Bronchial epithelial cell (primary cell): ENCODE measurements at regions not wholly inside any gene's neighbourhood (a gene's known extent, or its start where the extent isn't known, plus 50 kb on each side); places are given as distances from the start of the nearest gene placed in this dataset.

Experiments used
- DNase-seq: peaks from one replicate; pipeline ENCODE4 v3.0.0-alpha.2; 2010; ENCODE audit warnings: low read depth
- FAIRE-seq: peaks from 2 replicates; lab custom pipeline; 2011; peaks lifted over from hg19 to GRCh38; lab: Jason Lieb, UNC
- H3K27me3 ChIP-seq: 2 replicates; pipeline ENCODE4 v1.5.1; 2011; ENCODE audit warnings: low read length; ENCODE audit not compliant: control insufficient read depth, insufficient read depth
- H3K36me3 ChIP-seq: 2 replicates; pipeline ENCODE4 v1.5.1; 2011; ENCODE audit warnings: low read length; ENCODE audit not compliant: control insufficient read depth, insufficient read depth
- H3K4me3 ChIP-seq: 2 replicates; pipeline ENCODE4 v1.5.1; 2011; ENCODE audit warnings: mild to moderate bottlenecking, low read depth, low read length, control low read depth
- TF ChIP-seq, protein P1 (sequence below): IDR thresholded peaks from 2 replicates; pipeline ENCODE4 v1.5.1; 2011; ENCODE audit warnings: mild to moderate bottlenecking, moderate library complexity, low read length, control low read depth, inconsistent platforms; ENCODE audit not compliant: insufficient read depth, severe bottlenecking

DNA sequence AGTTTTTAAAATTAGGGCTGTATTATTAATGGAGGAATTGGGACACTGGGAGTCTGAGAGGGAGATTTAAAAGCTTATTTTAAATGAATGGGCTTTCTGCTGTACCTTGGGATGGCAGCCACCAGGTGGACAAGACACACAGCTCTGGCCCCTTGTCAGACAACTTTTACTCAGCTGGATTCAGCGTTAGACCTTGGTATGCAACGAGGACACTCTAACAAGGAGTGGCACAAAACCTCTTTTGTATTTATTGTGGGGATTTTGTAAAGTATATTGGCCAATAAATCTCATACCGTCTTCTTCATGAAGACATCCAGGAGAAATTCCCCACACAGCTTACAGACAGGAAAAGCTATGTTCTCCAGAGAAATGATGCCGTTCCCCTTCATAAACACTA, 105.7 kb downstream of the LCA5 start:
- Histone ChIP-seq H3K27me3 (no peaks in the 10 kb centered on the region), H3K36me3 (no peaks in the 10 kb centered on the region), H3K4me3 (no peak overlapping the region)
- TF ChIP-seq, protein P1, sequence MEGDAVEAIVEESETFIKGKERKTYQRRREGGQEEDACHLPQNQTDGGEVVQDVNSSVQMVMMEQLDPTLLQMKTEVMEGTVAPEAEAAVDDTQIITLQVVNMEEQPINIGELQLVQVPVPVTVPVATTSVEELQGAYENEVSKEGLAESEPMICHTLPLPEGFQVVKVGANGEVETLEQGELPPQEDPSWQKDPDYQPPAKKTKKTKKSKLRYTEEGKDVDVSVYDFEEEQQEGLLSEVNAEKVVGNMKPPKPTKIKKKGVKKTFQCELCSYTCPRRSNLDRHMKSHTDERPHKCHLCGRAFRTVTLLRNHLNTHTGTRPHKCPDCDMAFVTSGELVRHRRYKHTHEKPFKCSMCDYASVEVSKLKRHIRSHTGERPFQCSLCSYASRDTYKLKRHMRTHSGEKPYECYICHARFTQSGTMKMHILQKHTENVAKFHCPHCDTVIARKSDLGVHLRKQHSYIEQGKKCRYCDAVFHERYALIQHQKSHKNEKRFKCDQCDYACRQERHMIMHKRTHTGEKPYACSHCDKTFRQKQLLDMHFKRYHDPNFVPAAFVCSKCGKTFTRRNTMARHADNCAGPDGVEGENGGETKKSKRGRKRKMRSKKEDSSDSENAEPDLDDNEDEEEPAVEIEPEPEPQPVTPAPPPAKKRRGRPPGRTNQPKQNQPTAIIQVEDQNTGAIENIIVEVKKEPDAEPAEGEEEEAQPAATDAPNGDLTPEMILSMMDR: peak; percentile 43
- DNase-seq (no peak), FAIRE-seq (no peak)

DNA sequence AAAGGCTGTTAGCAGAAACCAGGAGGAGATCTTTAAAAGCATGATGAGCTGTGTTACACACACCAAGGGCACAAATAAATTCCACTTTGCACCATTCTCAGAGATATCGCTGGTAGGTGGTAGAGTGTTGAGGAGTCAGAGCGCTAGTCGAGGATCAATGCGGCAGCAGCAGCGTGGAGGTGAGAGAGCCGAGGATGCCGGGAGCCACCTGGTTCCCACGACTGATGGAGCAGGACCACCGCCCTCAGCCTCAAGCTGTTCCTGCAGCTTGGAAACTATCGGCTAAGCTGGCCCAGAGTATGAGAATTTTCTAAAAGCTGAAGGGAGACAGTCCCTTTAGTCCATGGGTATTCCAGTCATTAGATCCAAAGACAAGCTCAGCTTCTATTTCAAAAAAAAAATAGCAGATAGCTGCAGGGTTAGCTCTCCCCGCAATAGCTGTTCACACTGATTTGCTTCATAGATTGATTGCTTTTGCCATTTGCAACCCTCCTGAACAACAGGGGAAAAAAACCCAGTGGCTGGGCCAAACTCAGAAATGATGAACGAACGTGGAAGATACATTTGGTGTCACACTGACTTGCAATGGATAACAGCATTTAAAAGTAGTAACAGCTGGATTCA, 106.2 kb downstream of the LCA5 start:
- FAIRE-seq: no peak
- no peak for DNase-seq

DNA sequence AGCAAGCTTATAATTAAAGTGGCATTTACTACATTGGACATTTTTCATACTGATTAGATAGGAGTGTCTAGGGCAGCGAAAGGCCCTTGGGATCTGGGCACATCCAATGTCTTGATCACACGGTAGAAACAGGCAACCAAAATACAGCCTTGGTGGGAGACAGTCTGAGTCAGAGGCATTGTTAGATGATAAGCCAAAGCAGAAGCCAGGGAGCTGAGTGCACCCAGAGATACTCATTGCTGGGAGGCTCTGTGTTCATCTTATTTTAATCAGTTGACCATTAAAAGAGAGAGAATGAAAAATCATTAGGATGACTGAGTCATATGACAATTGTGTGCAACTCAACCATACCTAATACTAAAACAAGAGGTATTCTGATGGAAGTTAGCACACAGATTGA, 109.5 kb downstream of the LCA5 start:
- no peak for FAIRE-seq
- TF ChIP-seq, protein P1: no peak
- H3K27me3 ChIP-seq: no peaks in the 10 kb centered on the region
- DNase-seq: no peak
- H3K4me3 ChIP-seq: no peak overlapping the region
- no peaks in the 10 kb centered on the region for H3K36me3 ChIP-seq

More for the DNA sequence above, 106.2 kb downstream of the LCA5 start:
- Histone ChIP-seq H3K4me3 (no peak overlapping the region), H3K27me3 (no peaks in the 10 kb centered on the region), H3K36me3 (no peaks in the 10 kb centered on the region)
- TF ChIP-seq, protein P1: no peak

DNA sequence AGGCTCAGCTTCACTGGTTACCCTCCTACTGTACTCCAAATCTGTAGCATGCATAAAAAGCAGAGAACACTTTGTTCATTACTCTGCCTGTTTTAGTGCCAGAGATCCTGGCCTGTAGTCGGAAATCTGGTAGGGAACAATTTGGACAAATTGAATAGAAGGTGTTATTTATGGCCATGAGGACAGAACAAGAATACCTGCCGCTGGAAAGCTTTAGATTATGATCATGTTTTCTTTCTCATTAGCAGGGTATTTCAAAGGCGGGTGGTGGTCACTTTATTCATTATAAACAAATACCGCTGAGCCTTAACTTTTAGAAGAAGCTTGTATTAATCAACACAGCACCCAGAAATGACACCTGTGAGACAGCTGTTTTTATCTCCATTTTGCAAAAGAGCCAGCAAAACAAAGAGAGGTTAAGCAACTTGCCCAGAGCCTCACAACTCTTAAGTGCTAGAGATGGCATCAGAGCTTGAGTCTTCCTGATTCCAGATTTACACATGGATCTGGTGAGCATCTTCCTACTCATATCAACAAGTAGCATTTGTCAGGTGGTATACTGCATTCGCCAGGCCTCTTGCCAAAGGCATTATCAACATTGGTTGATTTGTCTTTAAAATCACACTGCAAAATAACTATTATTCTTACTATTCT, 110.5 kb downstream of the LCA5 start:
- Histone ChIP-seq H3K36me3 (no peaks in the 10 kb centered on the region), H3K27me3 (no peaks in the 10 kb centered on the region), H3K4me3 (no peak overlapping the region)
- TF ChIP-seq, protein P1: no peak
- no peak for DNase-seq
- no peak for FAIRE-seq

DNA sequence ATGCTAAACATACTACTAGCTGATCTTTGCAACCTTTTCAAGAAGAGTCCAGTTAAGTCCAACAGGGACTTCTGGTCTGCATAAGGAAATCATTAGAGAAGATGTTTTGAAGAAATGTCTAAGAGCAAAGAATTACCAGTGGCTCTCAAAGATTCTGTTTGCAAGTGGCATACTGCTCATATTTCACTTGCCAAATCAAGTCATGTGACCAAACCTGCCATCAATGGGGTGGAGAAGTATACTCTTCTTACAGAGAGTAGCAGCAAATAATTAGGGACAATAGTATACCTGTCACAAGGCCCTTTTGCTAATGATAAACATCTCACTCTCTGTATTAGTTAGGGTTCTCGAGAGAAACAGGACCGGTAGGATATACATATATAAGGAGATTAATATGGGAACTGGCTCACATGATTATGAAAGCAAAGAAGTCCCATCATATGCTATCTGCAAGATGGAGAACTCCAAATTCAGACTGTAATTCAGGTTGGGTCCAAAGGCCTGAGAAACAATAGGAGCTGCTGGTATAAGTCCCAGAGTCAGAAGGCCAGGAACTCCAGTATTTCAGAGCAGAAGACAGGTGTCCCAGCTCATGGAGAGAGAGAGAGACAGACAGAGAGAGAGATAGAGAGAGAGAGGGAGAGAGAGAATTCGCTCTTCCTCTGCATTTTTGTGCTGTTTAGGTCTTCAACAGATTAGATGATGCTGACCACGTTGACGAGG, 111.5 kb downstream of the LCA5 start:
- FAIRE-seq (no peak), DNase-seq (no peak)
- Histone ChIP-seq H3K27me3 (no peaks in the 10 kb centered on the region), H3K4me3 (no peak overlapping the region), H3K36me3 (no peaks in the 10 kb centered on the region)
- TF ChIP-seq, protein P1: no peak
